ENCODE measurements at regions not wholly inside any gene's neighbourhood (a gene's known extent, or its start where the extent isn't known, plus 50 kb on each side); places are given as distances from the start of the nearest gene placed in this dataset.

- DNase-seq: no peak
- no peak for TF ChIP-seq CTCF (IDR thresholded peaks at IDR 0.05)
- no peak for TF ChIP-seq POLR2A (IDR thresholded peaks at IDR 0.05)
- TF ChIP-seq EP300 (IDR thresholded peaks at IDR 0.05; ENCODE audit: low read depth): no peak
- no peak for TF ChIP-seq POLR2AphosphoS5 (IDR thresholded peaks at IDR 0.05)
- H3K27me3 ChIP-seq: no peaks in the 10 kb centered on the region
- H3K4me1 ChIP-seq: no peaks in the 10 kb centered on the region
- in situ Hi-C loops (cut with MboI; ENCODE audit: low pct_ligation_motif_present in 1 of 4, low pct_unique_long_range_greater_than_20kb in 1 of 4, low sequenced_read_pairs in 3 of 4) (no loop called here), intact Hi-C loops (cut with DNase I; ENCODE audit: low total_unique reads) (no loop called here)
- no peaks in the 10 kb centered on the region for H3K9me3 ChIP-seq
- no peak overlapping the region for H3K27ac ChIP-seq
- H3K36me3 ChIP-seq: no peaks in the 10 kb centered on the region
- H3K4me3 ChIP-seq: no peak overlapping the region
Observed at GRCh38 chr14:49310298-49310697, 275.9 kb downstream of the RPS29 start.

GRCh38 chr14:49306152-49306751, 279.9 kb downstream of the RPS29 start:
- WGBS, 2 donors (ENCODE audit: low coverage in 1 of 2): 8 to 10% methylated on average over 1 of the region's 1 CpG
- no peaks in the 10 kb centered on the region for H3K4me1 ChIP-seq
- intact Hi-C loops (cut with DNase I; ENCODE audit: low total_unique reads) (no loop called here), in situ Hi-C loops (cut with MboI; ENCODE audit: low pct_ligation_motif_present in 1 of 4, low pct_unique_long_range_greater_than_20kb in 1 of 4, low sequenced_read_pairs in 3 of 4) (no loop called here)
- H3K36me3 ChIP-seq: no peaks in the 10 kb centered on the region
- H3K27me3 ChIP-seq: no peaks in the 10 kb centered on the region
- no peak for DNase-seq
- no peak for TF ChIP-seq EP300 (IDR thresholded peaks at IDR 0.05; ENCODE audit: low read depth)
- TF ChIP-seq CTCF (IDR thresholded peaks at IDR 0.05): peak in 3 of 5 experiments; percentile 19 to 24 (median 21)
- TF ChIP-seq POLR2AphosphoS5 (IDR thresholded peaks at IDR 0.05): no peak
- H3K4me3 ChIP-seq: no peak overlapping the region
- no peaks in the 10 kb centered on the region for H3K9me3 ChIP-seq
- H3K27ac ChIP-seq: no peak overlapping the region

GRCh38 chr14:49303946-49304516, 282.1 kb downstream of the RPS29 start:
- Histone ChIP-seq H3K4me3 (no peak overlapping the region), H3K36me3 (no peaks in the 10 kb centered on the region), H3K9me3 (no peaks in the 10 kb centered on the region), H3K4me1 (no peaks in the 10 kb centered on the region), H3K27ac (no peak overlapping the region), H3K27me3 (no peaks in the 10 kb centered on the region)
- TF ChIP-seq EP300 (IDR thresholded peaks at IDR 0.05; ENCODE audit: low read depth) (no peak), CTCF (IDR thresholded peaks at IDR 0.05) (no peak), POLR2A (IDR thresholded peaks at IDR 0.05) (no peak), POLR2AphosphoS5 (IDR thresholded peaks at IDR 0.05) (no peak)
- no peak for DNase-seq
- in situ Hi-C loops (cut with MboI; ENCODE audit: low pct_ligation_motif_present in 1 of 4, low pct_unique_long_range_greater_than_20kb in 1 of 4, low sequenced_read_pairs in 3 of 4) (no loop called here), intact Hi-C loops (cut with DNase I; ENCODE audit: low total_unique reads) (no loop called here)
- WGBS, 2 donors (ENCODE audit: low coverage in 1 of 2): 18 to 56% methylated on average over 3 to 5 of the region's 5 CpGs

- no peaks in the 10 kb centered on the region for H3K36me3 ChIP-seq
- no peak overlapping the region for H3K4me3 ChIP-seq
- H3K27me3 ChIP-seq: no peaks in the 10 kb centered on the region
- no peaks in the 10 kb centered on the region for H3K4me1 ChIP-seq
- WGBS, 2 donors (ENCODE audit: low coverage in 1 of 2): 84% methylated on average over 3 of the region's 3 CpGs; no CpG with 5 or more reads in 1 of the 2 donors
- no peaks in the 10 kb centered on the region for H3K9me3 ChIP-seq
- no peak for TF ChIP-seq CTCF (IDR thresholded peaks at IDR 0.05)
- TF ChIP-seq POLR2AphosphoS5 (IDR thresholded peaks at IDR 0.05): no peak
- TF ChIP-seq POLR2A (IDR thresholded peaks at IDR 0.05): no peak
- no peak for TF ChIP-seq EP300 (IDR thresholded peaks at IDR 0.05; ENCODE audit: low read depth)
- H3K27ac ChIP-seq: no peak overlapping the region
- DNase-seq: no peak
- in situ Hi-C loops (cut with MboI; ENCODE audit: low pct_ligation_motif_present in 1 of 4, low pct_unique_long_range_greater_than_20kb in 1 of 4, low sequenced_read_pairs in 3 of 4) (no loop called here), intact Hi-C loops (cut with DNase I; ENCODE audit: low total_unique reads) (no loop called here)
Observed at GRCh38 chr14:49297102-49297501, 289.1 kb downstream of the RPS29 start.
